IMR-90 (cell line): ENCODE measurements at regions not wholly inside any gene's neighbourhood (a gene's known extent, or its start where the extent isn't known, plus 50 kb on each side); places are given as distances from the start of the nearest gene placed in this dataset.

Source experiments
- ATAC-seq: fragments of 200-7000 bp; cut with Tn5 transposase; 2 replicates; pipeline ENCODE4 v1.9.1; 2020; ENCODE audit warnings: low read depth, mild to moderate bottlenecking, moderate library complexity
- BruUV-seq: library from RNA; stranded (reverse); fragments of 400-500 nt; replicated peaks from 2 replicates; lab custom pipeline; 2021; lab: Mats Ljungman, UMichigan
- CTCF ChIA-PET: fragments of 300-600 bp; formaldehyde crosslinking; extraction: SDS; loops from one replicate; lab custom pipeline; 2021; ENCODE audit warnings: antibody characterized with exemption; lab: Yijun Ruan, JAX
- POLR2A ChIA-PET: fragments of 300-600 bp; sonication (Branson Sonifier 250); formaldehyde crosslinking; loops from one replicate; lab custom pipeline; 2022; ENCODE audit warnings: antibody characterized with exemption; ENCODE audit not compliant: unreplicated experiment; lab: Charles Lee
- DNase-seq: peaks from one replicate; pipeline ENCODE4 v3.0.0; 2013
- H2AFZ ChIP-seq: replicated peaks from 2 replicates; pipeline ENCODE3; 2013; ENCODE audit warnings: low read length, mild to moderate bottlenecking; ENCODE audit not compliant: poor library complexity
- H2AK5ac ChIP-seq: 2 replicates; pipeline ENCODE4 v1.6.1; 2013; ENCODE audit warnings: low read depth, low read length, inconsistent platforms
- H2AK9ac ChIP-seq: replicated peaks from 2 replicates; pipeline ENCODE3; 2013; ENCODE audit warnings: mild to moderate bottlenecking, low read depth, low read length, moderate library complexity; ENCODE audit not compliant: poor library complexity
- H2BK120ac ChIP-seq: 2 replicates; pipeline ENCODE4 v1.6.1; 2013; ENCODE audit warnings: low read depth, low read length, inconsistent platforms
- H2BK15ac ChIP-seq: 3 replicates; pipeline ENCODE4 v1.6.1; 2013; ENCODE audit warnings: low read depth, low read length, inconsistent platforms
- H2BK20ac ChIP-seq: 2 replicates; pipeline ENCODE4 v1.6.1; 2013; ENCODE audit warnings: low read depth, mild to moderate bottlenecking, inconsistent platforms, low read length, moderate library complexity
- H2BK5ac ChIP-seq: 2 replicates; pipeline ENCODE4 v1.6.1; 2013; ENCODE audit warnings: mild to moderate bottlenecking, low read depth, low read length, inconsistent platforms; ENCODE audit not compliant: poor library complexity, severe bottlenecking
- H3K14ac ChIP-seq: replicated peaks from 2 replicates; pipeline ENCODE4 v1.6.1; 2013; ENCODE audit warnings: low read depth, low read length, inconsistent platforms
- H3K18ac ChIP-seq: 2 replicates; pipeline ENCODE4 v1.6.1; 2013; ENCODE audit warnings: low read depth, low read length, control low read depth
- H3K23ac ChIP-seq: 2 replicates; pipeline ENCODE4 v1.6.1; 2013; ENCODE audit warnings: low read depth, low read length, inconsistent platforms
- H3K27ac ChIP-seq: 2 replicates; pipeline ENCODE4 v1.5.1; 2013; ENCODE audit warnings: mild to moderate bottlenecking, control low read depth, low read length; ENCODE audit not compliant: insufficient read depth
- H3K27me3 ChIP-seq: 2 replicates; pipeline ENCODE4 v1.6.1; 2013; ENCODE audit warnings: low read length; ENCODE audit not compliant: control insufficient read depth, insufficient read depth
- H3K36me3 ChIP-seq: 2 replicates; pipeline ENCODE4 v1.6.1; 2013; ENCODE audit warnings: low read length, mixed read lengths; ENCODE audit not compliant: control insufficient read depth, insufficient read depth
- H3K4ac ChIP-seq: 2 replicates; pipeline ENCODE4 v1.6.1; 2013; ENCODE audit warnings: low read depth, low read length, inconsistent platforms
- H3K4me1 ChIP-seq: 2 replicates; pipeline ENCODE4 v1.6.1; 2013; ENCODE audit warnings: low read length, mixed read lengths; ENCODE audit not compliant: control insufficient read depth, insufficient read depth
- H3K4me2 ChIP-seq: 2 replicates; pipeline ENCODE4 v1.6.1; 2013; ENCODE audit warnings: low read depth, mild to moderate bottlenecking, control low read depth, low read length, moderate library complexity
- H3K4me3 ChIP-seq: 2 replicates; pipeline ENCODE4 v1.5.1; 2013; ENCODE audit warnings: low read depth, mild to moderate bottlenecking, control low read depth, low read length, moderate library complexity; ENCODE audit not compliant: insufficient read depth
- H3K56ac ChIP-seq: 2 replicates; pipeline ENCODE4 v1.6.1; 2013; ENCODE audit warnings: low read length, inconsistent platforms; ENCODE audit not compliant: insufficient read depth; ENCODE audit errors: extremely low read depth
- H3K79me1 ChIP-seq, 2 experiments: 2 replicates each; pipeline ENCODE4 v1.6.1; 2013; ENCODE audit warnings: low read length in 2 of 2, inconsistent platforms in 1 of 2, low read depth in 1 of 2
- H3K9ac ChIP-seq: 2 replicates; pipeline ENCODE4 v1.6.1; 2013; ENCODE audit warnings: low read depth, low read length, control low read depth
- H3K9me1 ChIP-seq: 2 replicates; pipeline ENCODE4 v1.6.1; 2013; ENCODE audit warnings: low read length, inconsistent platforms; ENCODE audit not compliant: insufficient read depth
- H3K9me3 ChIP-seq: 2 replicates; pipeline ENCODE4 v1.6.1; 2013; ENCODE audit warnings: low read length; ENCODE audit not compliant: control insufficient read depth, insufficient read depth
- H4K20me1 ChIP-seq: 2 replicates; pipeline ENCODE4 v1.6.1; 2013; ENCODE audit warnings: low read length, inconsistent platforms; ENCODE audit not compliant: insufficient read depth
- H4K5ac ChIP-seq: 2 replicates; pipeline ENCODE4 v1.6.1; 2013; ENCODE audit warnings: mild to moderate bottlenecking, low read depth, low read length, control low read depth
- H4K8ac ChIP-seq, 2 experiments: 2 replicates each; pipeline ENCODE4 v1.6.1; 2013; ENCODE audit warnings: low read depth in 2 of 2, low read length in 2 of 2, control low read depth in 1 of 2, inconsistent platforms in 1 of 2
- H4K91ac ChIP-seq: 2 replicates; pipeline ENCODE4 v1.6.1; 2013; ENCODE audit warnings: low read depth, low read length, inconsistent platforms; ENCODE audit not compliant: insufficient read depth
- BHLHE40 ChIP-seq: fragments of 150-350 bp; IDR thresholded peaks from 2 replicates; pipeline ENCODE4 v1.6.1; 2016; ENCODE audit warnings: mild to moderate bottlenecking, low read depth, low read length
- CEBPB ChIP-seq: IDR thresholded peaks from 2 replicates; pipeline ENCODE4 v1.6.1; 2012; ENCODE audit warnings: low read depth, low read length, improper control_type of control experiment
- MAFK ChIP-seq: IDR thresholded peaks from 2 replicates; pipeline ENCODE4 v1.6.1; 2012; ENCODE audit warnings: low read depth, low read length, improper control_type of control experiment
- MAZ ChIP-seq: IDR thresholded peaks from 2 replicates; pipeline ENCODE4 v1.6.1; 2012; ENCODE audit warnings: low read depth, mild to moderate bottlenecking, low read length, improper control_type of control experiment, moderate library complexity, borderline replicate concordance
- MXI1 ChIP-seq: IDR thresholded peaks from 2 replicates; pipeline ENCODE4 v1.6.1; 2012; ENCODE audit warnings: low read depth, mild to moderate bottlenecking, low read length, moderate library complexity, borderline replicate concordance
- NFE2L2 ChIP-seq: fragments of 150-350 bp; IDR thresholded peaks from 2 replicates; pipeline ENCODE4 v1.6.1; 2016; ENCODE audit warnings: low read depth, mild to moderate bottlenecking, low read length
- POLR2A ChIP-seq: IDR thresholded peaks from 2 replicates; pipeline ENCODE4 v1.6.1; 2012; ENCODE audit warnings: mild to moderate bottlenecking, low read depth, low read length
- RCOR1 ChIP-seq: IDR thresholded peaks from 2 replicates; pipeline ENCODE4 v1.6.1; 2012; ENCODE audit warnings: mild to moderate bottlenecking, low read length, improper control_type of control experiment; ENCODE audit not compliant: insufficient replicate concordance
- RFX5 ChIP-seq: IDR thresholded peaks from 2 replicates; pipeline ENCODE4 v1.8.0; 2012; ENCODE audit warnings: low read depth, mild to moderate bottlenecking, low read length, moderate library complexity
- WGBS, 2 experiments: methylation state at CpG; one replicate each; pipeline versions ENCODE4 v1.1.5 to v1.1.7; 2013; ENCODE audit warnings: missing lambda C conversion rate in 2 of 2; ENCODE audit not compliant: insufficient read length in 1 of 2; ENCODE audit errors: extremely low coverage in 2 of 2; 5-methylcytosine and 5-hydroxymethylcytosine counted together
- dilution Hi-C: fragments of 300-500 bp; cut with HindIII; formaldehyde crosslinking; loops from one replicate; pipeline ENCODE4 v1.14.3; 2018; ENCODE audit warnings: low sequenced_read_pairs; ENCODE audit not compliant: unreplicated experiment
- in situ Hi-C: fragments of 300-500 bp; cut with MboI; formaldehyde crosslinking; loops from 3 replicates; pipeline ENCODE4 v1.14.3; 2019; ENCODE audit warnings: low sequenced_read_pairs, inconsistent platforms, mixed read lengths
- intact Hi-C: fragments of 100-400 bp; cut with micrococcal nuclease; formaldehyde crosslinking; loops from 2 replicates; pipeline ENCODE4 v1.10.0; 2022
- TF ChIP-seq, protein P1 (sequence below): conservative IDR thresholded peaks from 2 replicates; pipeline ENCODE4 v1.5.1; 2012; ENCODE audit warnings: mild to moderate bottlenecking, low read depth, low read length, improper control_type of control experiment

DNA sequence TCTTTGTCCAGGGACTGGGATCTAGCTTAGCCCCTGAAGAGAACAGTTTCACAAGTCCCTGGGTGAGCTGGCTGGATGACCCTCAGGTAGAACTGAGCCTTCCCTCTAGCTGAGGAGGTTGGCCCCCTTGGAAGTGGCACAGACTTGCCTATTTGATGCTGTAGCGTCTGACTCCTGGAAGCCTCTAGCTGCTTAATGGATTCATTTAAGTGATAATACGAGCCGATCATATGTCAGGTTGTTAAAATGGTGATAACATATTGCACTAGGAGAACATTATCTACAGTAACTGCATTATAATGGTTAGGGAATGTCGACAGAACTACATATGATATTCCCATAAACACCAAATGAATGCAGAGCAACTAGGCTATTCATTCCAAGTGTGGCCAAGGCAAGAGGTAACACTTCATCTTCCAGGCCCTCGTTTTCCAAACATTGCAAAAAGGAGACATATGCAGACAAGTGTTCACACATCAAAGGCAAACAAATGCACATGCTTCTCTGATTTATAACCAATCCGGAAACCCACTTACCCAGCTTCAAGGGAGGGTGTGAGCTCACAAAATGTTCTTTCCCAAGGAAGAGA lies 340.1 kb upstream of the PLXNA2 start:
- Histone ChIP-seq H4K20me1 (no peaks in the 10 kb centered on the region), H2AFZ (no peak overlapping the region), H3K79me1 (no peaks in the 10 kb centered on the region), H2BK20ac (no peak overlapping the region), H3K9me3 (no peaks in the 10 kb centered on the region), H3K36me3 (no peaks in the 10 kb centered on the region), H3K4me1 (no peaks in the 10 kb centered on the region), H3K18ac (no peak overlapping the region), H3K14ac (no peak overlapping the region), H4K8ac (no peak overlapping the region), H3K27me3 (no peaks in the 10 kb centered on the region), H3K9me1 (no peaks in the 10 kb centered on the region), H3K9ac (no peak overlapping the region), H3K23ac (no peak overlapping the region), H2BK15ac (no peak overlapping the region), H2BK120ac (no peak overlapping the region), H2BK5ac (no peak overlapping the region), H3K4ac (no peak overlapping the region), H3K27ac (no peak overlapping the region), H4K91ac (no peak overlapping the region), H4K5ac (no peak overlapping the region), H3K4me3 (no peak overlapping the region), H2AK9ac (no peak overlapping the region), H3K4me2 (no peak overlapping the region), H2AK5ac (no peak overlapping the region), H3K56ac (no peak overlapping the region)
- no peak for DNase-seq
- intact Hi-C loops (no loop called here), dilution Hi-C loops (no loop called here), in situ Hi-C loops (no loop called here)
- POLR2A ChIA-PET = no interaction called here
- no CpG with 5 or more reads among the region's 6 CpGs for WGBS, 2 experiments
- CTCF ChIA-PET = no interaction called here
- TF ChIP-seq POLR2A (no peak), MAFK (no peak), MAZ (no peak), NFE2L2 (no peak), RFX5 (no peak), MXI1 (no peak), BHLHE40 (no peak), RCOR1 (no peak), CEBPB (no peak)
- TF ChIP-seq, protein P1, sequence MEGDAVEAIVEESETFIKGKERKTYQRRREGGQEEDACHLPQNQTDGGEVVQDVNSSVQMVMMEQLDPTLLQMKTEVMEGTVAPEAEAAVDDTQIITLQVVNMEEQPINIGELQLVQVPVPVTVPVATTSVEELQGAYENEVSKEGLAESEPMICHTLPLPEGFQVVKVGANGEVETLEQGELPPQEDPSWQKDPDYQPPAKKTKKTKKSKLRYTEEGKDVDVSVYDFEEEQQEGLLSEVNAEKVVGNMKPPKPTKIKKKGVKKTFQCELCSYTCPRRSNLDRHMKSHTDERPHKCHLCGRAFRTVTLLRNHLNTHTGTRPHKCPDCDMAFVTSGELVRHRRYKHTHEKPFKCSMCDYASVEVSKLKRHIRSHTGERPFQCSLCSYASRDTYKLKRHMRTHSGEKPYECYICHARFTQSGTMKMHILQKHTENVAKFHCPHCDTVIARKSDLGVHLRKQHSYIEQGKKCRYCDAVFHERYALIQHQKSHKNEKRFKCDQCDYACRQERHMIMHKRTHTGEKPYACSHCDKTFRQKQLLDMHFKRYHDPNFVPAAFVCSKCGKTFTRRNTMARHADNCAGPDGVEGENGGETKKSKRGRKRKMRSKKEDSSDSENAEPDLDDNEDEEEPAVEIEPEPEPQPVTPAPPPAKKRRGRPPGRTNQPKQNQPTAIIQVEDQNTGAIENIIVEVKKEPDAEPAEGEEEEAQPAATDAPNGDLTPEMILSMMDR = no peak
- ATAC-seq = no peak
- BruUV-seq = no TSS peak
